Activated naive CD4-positive, alpha-beta T cell treated with anti-CD3 and anti-CD28 coated beads, Interleukin-2, amount 10 ng/mL, durations not matched to agents 7 days and 5 days (primary cell): ENCODE measurements at regions not wholly inside any gene's neighbourhood (a gene's known extent, or its start where the extent isn't known, plus 50 kb on each side); places are given as distances from the start of the nearest gene placed in this dataset.

ENCODE experiments used
- CTCF ChIA-PET: fragments of 350-600 bp; sonication (Branson Sonifier 250); formaldehyde crosslinking; loops from one replicate; lab custom pipeline; 2021; ENCODE audit warnings: antibody characterized with exemption; lab: Charles Lee
- DNase-seq: peaks from one replicate; pipeline ENCODE4 v3.0.0-alpha.2; 2020
- H3K27ac Mint-ChIP-seq: one replicate; pipeline ENCODE4 v1.8.0; 2021; ENCODE audit warnings: mild to moderate bottlenecking, moderate library complexity, mixed read lengths
- H3K27me3 Mint-ChIP-seq: one replicate; pipeline ENCODE4 v1.8.0; 2021; ENCODE audit warnings: mild to moderate bottlenecking, mixed read lengths
- H3K36me3 Mint-ChIP-seq: one replicate; pipeline ENCODE4 v1.8.0; 2021; ENCODE audit warnings: mixed read lengths
- H3K4me1 Mint-ChIP-seq: one replicate; pipeline ENCODE4 v1.8.0; 2021; ENCODE audit warnings: mixed read lengths
- H3K4me3 Mint-ChIP-seq: one replicate; pipeline ENCODE4 v1.8.0; 2021; ENCODE audit warnings: mild to moderate bottlenecking, moderate library complexity, mixed read lengths
- H3K9me3 Mint-ChIP-seq: one replicate; pipeline ENCODE4 v1.8.0; 2021; ENCODE audit warnings: mixed read lengths

DNA sequence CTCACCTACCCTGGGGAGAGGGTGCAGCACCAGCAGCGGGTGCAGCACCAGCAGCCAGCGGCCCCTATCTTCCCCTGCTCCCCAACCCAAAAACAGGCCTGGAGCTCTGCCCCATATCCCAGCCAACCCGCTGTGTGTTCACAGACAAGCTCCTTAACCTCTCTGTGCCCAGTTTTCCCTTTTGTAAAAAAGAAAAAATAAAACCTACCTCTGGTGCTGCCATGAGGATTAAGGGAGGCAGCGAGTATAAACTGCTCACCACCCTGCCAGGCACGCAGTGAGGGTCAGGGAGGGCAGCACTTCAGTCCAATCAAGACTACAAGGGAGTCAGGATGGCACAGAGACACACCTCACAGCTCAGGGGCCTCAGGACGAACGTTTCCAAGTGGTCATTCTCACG is 163.3 kb downstream of the NUP210 start:
- H3K4me3 Mint-ChIP-seq: no peak overlapping the region
- no peaks in the 10 kb centered on the region for H3K36me3 Mint-ChIP-seq
- H3K27me3 Mint-ChIP-seq: peaks cover 22% of the 10 kb centered on the region
- H3K27ac Mint-ChIP-seq: no peak overlapping the region
- no peak for DNase-seq
- H3K4me1 Mint-ChIP-seq: no peaks in the 10 kb centered on the region
- CTCF ChIA-PET: interaction anchor here (1.1 kb wide), 1 partner anchor 195 kb away, joined by 3 read pairs; no protein-coding TSS in a partner anchor
- no peaks in the 10 kb centered on the region for H3K9me3 Mint-ChIP-seq

DNA sequence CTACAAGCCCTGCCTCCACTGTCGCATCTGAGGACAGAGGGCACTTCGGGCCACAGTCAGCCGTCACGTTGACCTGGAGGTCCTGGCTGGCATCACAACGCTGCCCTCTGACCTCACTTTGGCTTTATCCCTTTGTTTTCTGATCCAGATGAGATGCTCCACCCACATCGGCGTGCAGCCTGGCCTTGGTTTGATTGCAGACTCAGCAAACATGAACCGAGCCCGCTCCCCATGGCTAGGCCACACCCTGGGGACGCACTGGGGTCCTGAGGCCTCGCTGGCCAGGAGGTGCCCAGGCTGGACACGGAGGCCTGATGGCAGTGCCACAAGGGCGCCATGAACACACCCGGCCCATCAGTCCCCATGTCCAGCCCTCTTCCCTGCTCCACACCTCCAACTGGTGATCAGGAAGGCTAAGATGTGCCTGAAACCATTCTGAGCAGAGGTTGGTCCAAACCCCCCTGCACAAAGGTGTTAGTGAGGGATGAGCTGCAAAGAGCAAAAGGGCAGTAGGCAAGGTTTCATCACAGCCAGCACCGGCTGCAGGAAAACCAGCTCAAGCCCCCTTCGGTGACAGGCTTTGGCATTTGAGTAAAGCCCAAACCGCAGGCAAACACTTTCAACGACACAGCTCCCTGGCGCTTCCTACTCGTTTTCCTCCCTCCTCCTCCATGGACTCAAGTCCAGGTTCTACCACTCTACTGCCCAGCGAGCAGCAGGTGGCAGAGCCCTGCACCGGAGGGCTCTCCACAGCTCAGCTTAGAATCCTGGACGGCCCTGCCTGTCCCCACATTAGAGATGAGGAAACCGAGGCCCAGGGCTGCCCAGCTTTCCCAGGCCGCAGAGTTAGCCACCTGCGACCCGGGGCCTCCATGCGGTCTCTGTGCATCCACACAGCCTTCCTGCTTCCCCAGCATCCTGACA is 165.8 kb downstream of the NUP210 start:
- H3K36me3 Mint-ChIP-seq: no peaks in the 10 kb centered on the region
- H3K9me3 Mint-ChIP-seq: no peaks in the 10 kb centered on the region
- no peak overlapping the region for H3K4me3 Mint-ChIP-seq
- CTCF ChIA-PET: no interaction called here
- DNase-seq: no peak
- peaks cover 34% of the 10 kb centered on the region for H3K27me3 Mint-ChIP-seq
- no peaks in the 10 kb centered on the region for H3K4me1 Mint-ChIP-seq
- no peak overlapping the region for H3K27ac Mint-ChIP-seq

DNA sequence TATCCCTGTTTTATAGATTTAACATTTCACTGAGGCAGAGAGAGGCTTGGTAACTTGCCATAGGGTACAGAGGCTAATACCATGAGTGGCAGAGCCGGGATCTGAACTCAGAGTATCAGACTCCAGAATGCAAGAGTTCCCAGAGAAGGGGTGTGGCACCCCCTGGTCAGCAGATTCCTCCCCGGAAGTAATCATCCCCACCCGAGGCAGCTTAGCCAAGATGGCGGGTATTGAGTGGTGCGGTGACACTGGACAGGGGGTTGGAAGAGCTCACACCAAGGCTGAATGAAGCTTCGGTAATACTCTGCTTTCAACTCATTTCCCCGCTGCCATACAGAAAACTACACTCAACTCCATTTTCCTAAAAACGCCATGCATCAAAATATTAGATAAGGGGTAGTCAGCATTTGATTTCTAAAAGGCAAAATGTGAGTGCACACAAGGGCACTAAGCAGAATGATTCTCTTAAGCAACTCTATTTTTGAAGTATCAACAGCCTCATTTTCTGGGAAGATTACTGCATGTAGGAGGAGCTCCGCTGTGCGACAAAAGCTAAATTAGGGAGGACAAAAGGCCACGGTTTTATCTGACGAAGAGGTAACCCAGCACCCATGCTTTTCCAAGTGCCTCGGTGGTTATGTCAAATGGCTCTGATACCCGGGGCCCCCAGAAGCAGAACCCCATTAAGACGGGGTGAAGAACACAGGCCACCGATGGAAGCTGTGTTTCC is 166.7 kb downstream of the NUP210 start:
- no peaks in the 10 kb centered on the region for H3K4me1 Mint-ChIP-seq
- CTCF ChIA-PET: no interaction called here
- H3K4me3 Mint-ChIP-seq: no peak overlapping the region
- peaks cover 39% of the 10 kb centered on the region for H3K27me3 Mint-ChIP-seq
- DNase-seq: no peak
- H3K9me3 Mint-ChIP-seq: no peaks in the 10 kb centered on the region
- H3K27ac Mint-ChIP-seq: no peak overlapping the region
- no peaks in the 10 kb centered on the region for H3K36me3 Mint-ChIP-seq

DNA sequence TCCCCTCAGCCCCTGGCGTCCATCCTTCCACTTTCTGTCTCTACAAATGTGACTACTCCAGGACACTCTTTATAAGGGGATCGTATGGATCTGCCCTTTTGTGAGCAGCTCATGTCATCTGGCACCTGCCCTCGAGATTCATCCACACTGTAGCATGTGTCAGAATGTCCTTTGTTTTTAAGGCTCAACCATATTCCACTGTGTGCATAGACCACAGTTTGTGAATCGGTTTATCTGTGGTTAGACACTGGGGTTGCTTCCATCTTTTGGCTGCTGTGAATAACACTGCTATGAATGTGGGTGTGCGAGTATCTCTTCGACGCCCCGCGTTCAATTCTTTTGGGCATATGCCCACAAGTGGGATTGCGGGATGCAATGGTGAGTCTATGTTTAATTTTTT is 167.9 kb downstream of the NUP210 start:
- Mint-ChIP-seq H3K36me3 (no peaks in the 10 kb centered on the region), H3K27me3 (peaks cover 51% of the 10 kb centered on the region), H3K9me3 (no peaks in the 10 kb centered on the region), H3K27ac (no peak overlapping the region), H3K4me3 (no peak overlapping the region), H3K4me1 (no peaks in the 10 kb centered on the region)
- no peak for DNase-seq
- CTCF ChIA-PET: no interaction called here

DNA sequence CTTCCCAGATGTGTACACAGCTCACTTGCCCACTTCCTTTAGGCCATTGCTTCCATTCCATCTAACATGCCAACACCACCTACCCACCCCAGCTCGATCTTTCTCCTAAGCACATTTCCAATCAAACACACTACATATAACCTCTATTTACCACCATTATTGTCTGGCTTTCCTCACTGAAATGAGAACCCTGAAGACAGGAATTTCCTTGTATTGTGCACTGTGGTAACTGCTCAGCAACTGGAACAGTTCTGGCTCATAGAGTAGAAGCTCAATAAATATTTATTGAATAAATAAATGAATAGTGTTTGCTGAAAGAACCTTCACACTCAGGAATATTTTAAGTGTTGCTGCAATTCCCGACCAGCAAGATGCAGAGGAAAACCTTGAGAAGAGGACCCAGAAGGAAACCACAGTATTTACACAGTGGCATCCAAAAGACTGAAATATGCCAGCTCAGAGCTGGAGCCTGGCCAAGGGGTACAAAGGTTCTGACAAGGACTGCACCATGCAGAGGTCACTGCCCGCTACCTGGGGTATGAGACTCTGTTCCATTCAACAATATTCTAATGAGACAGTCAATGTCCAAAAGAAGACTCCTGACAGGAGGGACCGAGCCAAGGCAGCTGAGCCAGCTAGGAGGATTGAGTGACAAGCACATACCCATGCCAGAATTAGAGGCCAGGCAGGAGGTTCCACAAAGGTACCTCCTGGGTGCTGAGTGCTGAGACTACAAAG is 168.8 kb downstream of the NUP210 start:
- no peaks in the 10 kb centered on the region for H3K9me3 Mint-ChIP-seq
- H3K36me3 Mint-ChIP-seq: no peaks in the 10 kb centered on the region
- H3K27me3 Mint-ChIP-seq: peaks cover 48% of the 10 kb centered on the region
- no peaks in the 10 kb centered on the region for H3K4me1 Mint-ChIP-seq
- CTCF ChIA-PET: no interaction called here
- H3K27ac Mint-ChIP-seq: no peak overlapping the region
- no peak for DNase-seq
- H3K4me3 Mint-ChIP-seq: no peak overlapping the region

DNA sequence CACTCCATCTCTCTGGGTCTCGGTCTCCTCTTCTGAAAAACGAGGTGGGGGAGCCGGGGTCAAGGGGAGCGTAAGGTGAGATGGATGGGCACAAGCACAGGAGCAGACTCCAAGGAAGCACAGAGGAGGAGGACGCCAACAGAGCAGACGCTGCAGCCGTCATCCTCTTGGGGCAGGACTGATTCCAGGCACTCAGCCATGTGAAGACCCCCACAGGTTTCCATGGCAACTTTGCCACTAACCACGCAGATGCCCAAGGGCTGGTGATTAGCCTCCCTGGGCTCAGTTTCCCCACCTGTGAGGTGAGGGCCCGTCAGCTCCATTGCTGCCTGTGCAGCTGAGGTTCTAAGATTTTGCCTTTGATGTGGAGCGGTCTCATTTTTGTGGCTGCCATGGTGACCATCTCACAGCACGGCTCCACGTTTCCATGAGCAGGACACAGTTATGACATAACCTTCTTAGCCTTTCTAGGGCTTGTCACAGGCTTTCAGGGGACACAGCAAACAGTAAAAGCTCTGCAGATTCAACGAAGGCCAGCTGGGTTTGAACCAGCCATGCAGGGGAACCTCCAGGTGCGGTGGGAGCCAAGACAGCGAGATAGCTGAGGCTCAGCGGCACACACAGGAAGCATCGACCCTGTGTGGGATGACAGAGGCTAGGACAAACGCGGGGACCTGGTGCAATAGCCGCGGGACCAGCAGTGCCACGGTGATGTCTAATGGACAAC is 170.3 kb downstream of the NUP210 start:
- Mint-ChIP-seq H3K4me3 (no peak overlapping the region), H3K27ac (no peak overlapping the region), H3K36me3 (no peaks in the 10 kb centered on the region), H3K9me3 (no peaks in the 10 kb centered on the region), H3K4me1 (no peaks in the 10 kb centered on the region), H3K27me3 (peaks cover 49% of the 10 kb centered on the region)
- CTCF ChIA-PET: no interaction called here
- DNase-seq: no peak

DNA sequence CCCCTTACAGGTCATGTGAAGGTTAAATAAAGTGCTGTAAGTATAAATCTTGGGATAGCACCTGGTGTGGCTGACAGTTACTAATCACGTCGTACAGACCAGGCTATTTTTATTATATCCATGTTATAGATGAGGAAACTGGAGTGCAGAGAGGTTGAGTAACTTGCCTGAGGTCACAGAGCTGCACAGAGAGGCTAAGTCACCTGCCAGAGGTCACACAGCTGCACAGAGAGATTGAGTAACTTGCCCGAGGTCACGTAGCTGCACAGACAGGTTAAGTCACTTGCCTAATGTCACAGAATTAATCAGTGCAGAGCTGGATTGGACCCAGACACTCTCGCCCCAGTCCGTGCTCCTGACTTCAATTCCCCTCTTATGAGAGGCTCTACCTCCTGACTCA is 171.5 kb downstream of the NUP210 start:
- Mint-ChIP-seq H3K36me3 (no peaks in the 10 kb centered on the region), H3K4me3 (no peak overlapping the region), H3K27ac (no peak overlapping the region), H3K4me1 (no peaks in the 10 kb centered on the region), H3K9me3 (no peaks in the 10 kb centered on the region), H3K27me3 (peaks cover 47% of the 10 kb centered on the region)
- no peak for DNase-seq
- CTCF ChIA-PET: no interaction called here

DNA sequence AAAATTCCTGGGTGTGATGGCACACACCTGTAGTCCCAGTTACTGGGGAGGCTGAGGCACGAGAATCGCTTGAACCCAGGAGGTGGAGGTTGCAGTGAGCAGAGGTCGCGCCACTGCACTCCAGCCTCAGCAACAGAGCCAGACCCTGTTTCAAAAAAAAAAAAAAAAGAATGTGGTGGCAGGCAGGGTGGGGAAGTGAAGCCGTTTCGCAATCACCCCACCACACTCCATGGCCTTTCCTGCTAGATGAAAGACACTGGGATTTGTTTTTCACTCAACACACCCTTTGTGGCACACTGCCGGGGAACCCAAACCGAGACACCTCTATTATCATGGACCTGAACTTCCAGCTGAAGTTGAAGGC is 172.4 kb upstream of the IQSEC1 start:
- CTCF ChIA-PET: no interaction called here
- Mint-ChIP-seq H3K4me1 (no peaks in the 10 kb centered on the region), H3K36me3 (no peaks in the 10 kb centered on the region), H3K9me3 (no peaks in the 10 kb centered on the region), H3K27ac (no peak overlapping the region), H3K27me3 (peaks cover 49% of the 10 kb centered on the region), H3K4me3 (no peak overlapping the region)
- no peak for DNase-seq

DNA sequence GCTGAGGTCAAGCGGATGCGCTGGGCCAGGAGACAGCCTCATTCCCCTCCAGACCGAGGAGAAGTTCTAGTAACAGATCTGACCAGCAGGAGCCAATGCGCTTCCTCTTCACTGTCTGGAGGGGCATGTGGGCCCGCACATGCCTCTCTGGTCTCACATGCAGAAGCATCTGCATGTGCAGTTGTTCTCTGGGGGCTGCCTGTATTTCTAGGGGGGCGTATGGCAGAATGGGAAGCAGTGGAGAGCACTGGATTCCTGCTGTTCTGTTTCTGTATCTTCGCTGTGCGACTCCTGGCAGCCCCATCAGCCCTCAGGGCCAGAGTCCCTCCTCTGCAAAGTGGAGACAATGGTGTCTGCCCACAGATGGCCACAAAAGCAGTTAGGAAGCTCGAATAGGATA is 170.4 kb upstream of the IQSEC1 start:
- Mint-ChIP-seq H3K9me3 (no peaks in the 10 kb centered on the region), H3K27ac (no peak overlapping the region), H3K27me3 (peaks cover 51% of the 10 kb centered on the region), H3K4me1 (no peaks in the 10 kb centered on the region), H3K4me3 (no peak overlapping the region), H3K36me3 (no peaks in the 10 kb centered on the region)
- DNase-seq: no peak
- CTCF ChIA-PET: interaction anchor here (1.9 kb wide), 1 partner anchor 210 kb away, joined by 4 read pairs; no protein-coding TSS in a partner anchor

DNA sequence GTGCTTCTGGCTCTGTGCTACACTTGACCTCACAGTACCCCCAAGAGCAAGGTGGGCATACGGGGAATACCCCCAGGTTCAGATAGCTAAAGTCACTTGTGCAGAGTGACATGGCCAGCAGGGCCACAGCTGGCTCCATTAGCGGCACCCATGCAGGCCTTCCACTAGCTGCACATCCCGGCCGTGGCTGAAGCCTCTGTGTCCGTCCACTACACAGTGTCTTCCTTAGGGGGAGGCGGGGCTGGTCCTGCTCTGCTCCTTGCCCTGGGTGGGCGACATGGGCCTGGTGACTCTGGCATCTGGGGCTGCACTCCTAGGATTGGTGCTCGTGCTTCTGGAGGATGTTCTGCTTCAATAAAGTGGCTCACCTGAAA is 169.1 kb upstream of the IQSEC1 start:
- CTCF ChIA-PET: interaction anchor here (1.7 kb wide), 1 partner anchor 15 kb away, joined by 4 read pairs; no protein-coding TSS in a partner anchor
- no peaks in the 10 kb centered on the region for H3K4me1 Mint-ChIP-seq
- DNase-seq: no peak
- H3K4me3 Mint-ChIP-seq: no peak overlapping the region
- H3K27ac Mint-ChIP-seq: no peak overlapping the region
- peaks cover 49% of the 10 kb centered on the region for H3K27me3 Mint-ChIP-seq
- H3K9me3 Mint-ChIP-seq: no peaks in the 10 kb centered on the region
- no peaks in the 10 kb centered on the region for H3K36me3 Mint-ChIP-seq

DNA sequence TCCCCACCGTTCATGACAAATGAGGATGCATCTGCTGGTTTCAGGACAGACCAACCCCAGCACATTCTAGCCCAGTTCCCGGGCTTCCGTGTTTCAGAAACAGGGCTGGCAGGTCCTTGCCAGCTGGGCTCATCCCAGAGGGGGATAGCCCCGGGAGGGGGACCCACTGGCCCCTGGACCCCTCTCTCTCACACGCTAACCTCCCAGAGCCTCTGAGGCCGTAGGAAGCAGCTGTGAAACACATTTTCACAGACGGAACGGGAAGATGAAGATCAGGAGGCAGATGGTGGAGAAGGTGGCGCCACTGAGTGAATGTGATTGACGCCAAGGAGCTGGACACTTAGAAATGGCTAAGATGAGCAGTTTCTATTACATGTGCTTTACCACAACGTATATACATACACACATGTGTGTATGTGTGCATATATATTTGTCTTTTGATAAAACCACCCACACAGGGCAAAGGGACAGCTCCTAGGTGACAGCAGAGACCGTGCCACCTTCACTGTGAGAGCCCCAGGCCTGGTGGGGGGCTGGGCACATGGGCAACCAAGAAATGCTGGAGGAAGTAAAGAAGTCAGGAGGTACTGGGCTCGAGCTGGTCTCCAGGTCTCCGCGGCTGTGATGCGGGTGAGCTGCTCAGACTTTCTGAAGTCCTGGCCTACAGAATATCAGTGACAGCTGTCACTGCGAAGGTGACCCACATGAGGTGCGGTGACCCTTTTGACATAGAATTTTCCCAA is 168.6 kb upstream of the IQSEC1 start:
- no peak for DNase-seq
- Mint-ChIP-seq H3K4me3 (no peak overlapping the region), H3K9me3 (no peaks in the 10 kb centered on the region), H3K27me3 (peaks cover 51% of the 10 kb centered on the region), H3K36me3 (no peaks in the 10 kb centered on the region), H3K4me1 (no peaks in the 10 kb centered on the region), H3K27ac (no peak overlapping the region)
- CTCF ChIA-PET: interaction anchor here (1.7 kb wide), 1 partner anchor 16 kb away, joined by 4 read pairs; no protein-coding TSS in a partner anchor

DNA sequence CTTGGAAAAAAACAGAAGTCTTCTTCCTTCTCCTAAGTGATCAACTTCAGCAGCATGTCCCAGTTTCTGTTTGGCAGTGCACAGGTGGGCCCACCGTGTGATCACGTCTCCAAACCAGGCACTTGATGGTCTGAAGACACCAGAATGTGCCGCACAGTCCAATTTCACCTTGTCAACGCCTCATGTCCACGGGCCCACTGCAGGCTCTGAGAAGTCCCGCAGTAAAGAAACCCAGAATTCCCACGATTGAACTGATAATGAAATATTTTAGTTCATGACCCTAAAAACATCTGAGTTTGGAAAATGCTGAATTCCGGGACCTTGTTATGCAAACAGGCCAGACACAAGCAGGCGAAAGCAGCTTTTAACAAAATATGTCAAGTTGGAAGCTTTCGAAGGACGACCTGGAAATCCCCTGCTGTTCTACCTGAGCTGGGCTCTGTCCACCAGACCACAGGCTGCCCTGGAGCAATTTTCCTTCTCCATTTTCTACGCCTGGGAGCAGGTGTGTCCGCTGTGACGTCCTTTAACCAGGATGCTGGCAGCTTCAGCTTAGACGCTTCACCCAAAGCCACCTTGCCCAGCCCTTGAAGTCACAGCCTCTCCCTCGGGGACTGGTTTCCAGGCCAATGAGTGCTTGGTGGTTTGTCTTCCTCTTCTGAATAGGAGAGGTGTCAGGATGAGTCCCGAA is 167.8 kb upstream of the IQSEC1 start:
- CTCF ChIA-PET: interaction anchor here (1.7 kb wide), 1 partner anchor 17 kb away, joined by 4 read pairs; no protein-coding TSS in a partner anchor
- no peak for DNase-seq
- no peaks in the 10 kb centered on the region for H3K9me3 Mint-ChIP-seq
- peaks cover 56% of the 10 kb centered on the region for H3K27me3 Mint-ChIP-seq
- H3K4me1 Mint-ChIP-seq: peaks cover 3% of the 10 kb centered on the region
- no peak overlapping the region for H3K4me3 Mint-ChIP-seq
- no peaks in the 10 kb centered on the region for H3K36me3 Mint-ChIP-seq
- H3K27ac Mint-ChIP-seq: no peak overlapping the region

DNA sequence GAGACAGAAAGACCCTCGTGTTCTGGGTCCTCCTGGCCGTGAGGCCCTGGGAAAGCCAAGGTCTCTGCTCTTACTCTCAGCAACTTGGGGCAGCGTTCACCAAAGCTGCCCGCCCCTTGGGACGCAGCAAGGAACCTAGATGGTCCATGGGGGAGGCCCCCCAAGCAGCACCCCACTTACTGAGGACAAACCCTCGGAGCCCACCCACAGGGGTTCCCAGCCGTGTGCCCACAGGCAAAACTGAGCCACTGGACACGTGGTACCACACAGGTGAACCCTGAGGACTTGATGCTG is 166.2 kb upstream of the IQSEC1 start:
- Mint-ChIP-seq H3K4me3 (no peak overlapping the region), H3K36me3 (no peaks in the 10 kb centered on the region), H3K4me1 (peaks cover 19% of the 10 kb centered on the region), H3K27ac (no peak overlapping the region), H3K9me3 (no peaks in the 10 kb centered on the region), H3K27me3 (peaks cover 69% of the 10 kb centered on the region)
- no peak for DNase-seq
- CTCF ChIA-PET: no interaction called here
